ENCODE measurements at regions not wholly inside any gene's neighbourhood (a gene's known extent, or its start where the extent isn't known, plus 50 kb on each side); places are given as distances from the start of the nearest gene placed in this dataset.

GRCh38 chr15:94610485-94610884, 379.1 kb downstream of the MCTP2 start:
- 70 to 82% (median 75%) methylated on average over 3 of the region's 3 CpGs for WGBS, 4 donors
- no peaks in the 10 kb centered on the region for H3K36me3 ChIP-seq (replicated peaks in 1 of 2)

GRCh38 chr15:94611656-94612055, 380.3 kb downstream of the MCTP2 start:
- H3K27ac ChIP-seq = no peak overlapping the region
- H3K36me3 ChIP-seq (replicated peaks in 1 of 2) = no peaks in the 10 kb centered on the region
- H3K4me1 ChIP-seq (replicated peaks in 1 of 2) = no peaks in the 10 kb centered on the region
- no peak overlapping the region for H3K4me3 ChIP-seq
- 74 to 87% (median 83%) methylated on average over 2 of the region's 2 CpGs for WGBS, 4 donors
- intact Hi-C loops (cut with DNase I) = no loop called here
- H3K9me3 ChIP-seq (replicated peaks in 1 of 3) = no peaks in the 10 kb centered on the region
- no peak for DNase-seq
- H3K27me3 ChIP-seq = no peaks in the 10 kb centered on the region
- TF ChIP-seq CTCF (IDR thresholded peaks at IDR 0.05) (no peak), POLR2A (IDR thresholded peaks at IDR 0.05) (no peak)

More at GRCh38 chr15:94610485-94610884, 379.1 kb downstream of the MCTP2 start:
- intact Hi-C loops (cut with DNase I) = no loop called here
- H3K27me3 ChIP-seq = no peaks in the 10 kb centered on the region
- H3K4me1 ChIP-seq (replicated peaks in 1 of 2) = no peaks in the 10 kb centered on the region
- no peaks in the 10 kb centered on the region for H3K9me3 ChIP-seq (replicated peaks in 1 of 3)
- DNase-seq = no peak
- no peak overlapping the region for H3K27ac ChIP-seq
- no peak overlapping the region for H3K4me3 ChIP-seq
- TF ChIP-seq POLR2A (IDR thresholded peaks at IDR 0.05) = no peak
- no peak for TF ChIP-seq CTCF (IDR thresholded peaks at IDR 0.05)

- H3K9me3 ChIP-seq (replicated peaks in 1 of 3) = no peaks in the 10 kb centered on the region
- H3K4me3 ChIP-seq = no peak overlapping the region
- no peak for DNase-seq
- no peaks in the 10 kb centered on the region for H3K27me3 ChIP-seq
- no peaks in the 10 kb centered on the region for H3K4me1 ChIP-seq (replicated peaks in 1 of 2)
- WGBS, 4 donors = 73 to 82% (median 77%) methylated on average over 3 of the region's 3 CpGs
- no peaks in the 10 kb centered on the region for H3K36me3 ChIP-seq (replicated peaks in 1 of 2)
- intact Hi-C loops (cut with DNase I) = no loop called here
- no peak overlapping the region for H3K27ac ChIP-seq
- TF ChIP-seq CTCF (IDR thresholded peaks at IDR 0.05) = no peak
- TF ChIP-seq POLR2A (IDR thresholded peaks at IDR 0.05) = no peak
Observed at GRCh38 chr15:94615688-94616087, 384.3 kb downstream of the MCTP2 start.

- H3K4me1 ChIP-seq (replicated peaks in 1 of 2) = no peaks in the 10 kb centered on the region
- H3K27ac ChIP-seq = no peak overlapping the region
- H3K36me3 ChIP-seq (replicated peaks in 1 of 2) = no peaks in the 10 kb centered on the region
- TF ChIP-seq POLR2A (IDR thresholded peaks at IDR 0.05) (no peak), CTCF (IDR thresholded peaks at IDR 0.05) (no peak)
- DNase-seq = no peak
- H3K27me3 ChIP-seq = no peaks in the 10 kb centered on the region
- WGBS, 4 donors = 77 to 95% (median 86%) methylated on average over 5 of the region's 5 CpGs
- intact Hi-C loops (cut with DNase I) = no loop called here
- H3K9me3 ChIP-seq (replicated peaks in 1 of 3) = no peaks in the 10 kb centered on the region
- H3K4me3 ChIP-seq = no peak overlapping the region
Observed at GRCh38 chr15:94620632-94621031, 389.3 kb downstream of the MCTP2 start.
